ENCODE measurements at regions not wholly inside any gene's neighbourhood (a gene's known extent, or its start where the extent isn't known, plus 50 kb on each side); places are given as distances from the start of the nearest gene placed in this dataset.

DNA sequence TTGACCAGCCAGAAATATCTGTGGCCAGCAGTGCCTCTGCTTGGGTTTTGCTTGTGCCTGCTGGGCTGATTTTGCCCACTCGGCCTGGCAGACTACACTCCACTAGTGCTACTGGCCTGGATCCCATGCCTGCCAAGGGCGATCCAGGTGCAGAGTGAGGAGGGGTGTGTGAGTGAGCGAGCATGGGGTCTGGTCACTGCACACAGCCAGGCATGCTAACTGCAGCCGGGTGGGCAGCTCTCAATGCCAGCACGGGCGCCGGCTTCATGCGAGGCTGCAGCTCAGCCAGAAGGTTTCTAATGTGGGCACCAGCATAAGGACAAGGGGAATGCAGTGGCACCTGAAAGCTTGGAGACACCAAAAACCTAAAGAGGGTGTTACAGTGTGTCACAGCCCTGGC is 1161.4 kb downstream of the FSTL5 start:
- TF ChIP-seq POLR2A (IDR thresholded peaks at IDR 0.05; ENCODE audit: low read length), result no peak
- no peak for TF ChIP-seq GATA1 (IDR thresholded peaks at IDR 0.05; ENCODE audit: low read depth, low read length)

All from erythroblast (primary cell).